ENCODE measurements at regions not wholly inside any gene's neighbourhood (a gene's known extent, or its start where the extent isn't known, plus 50 kb on each side); places are given as distances from the start of the nearest gene placed in this dataset.
"Not testable (repeated sequence)": the region's sequence is repeated elsewhere in the genome, so short reads cannot be mapped to it uniquely, and the experiment has no call there.

GRCh38 chr13:22855926-22856325, 324.9 kb upstream of the SGCG start:
- Histone ChIP-seq H3K18ac (ENCODE audit: insufficient read length, low read depth, low read length) (no peak overlapping the region), H2BK12ac (ENCODE audit: insufficient read length, low read depth, low read length) (no peak overlapping the region), H4K91ac (ENCODE audit: insufficient read length, low read depth, low read length) (no peak overlapping the region), H3K23ac (ENCODE audit: insufficient read length, low read depth, low read length) (no peak overlapping the region), H3K27me3 (ENCODE audit: insufficient read depth, low read length) (no peaks in the 10 kb centered on the region), H2AK5ac (ENCODE audit: insufficient read length, low read length) (no peak overlapping the region), H2AFZ (ENCODE audit: low read length) (no peak overlapping the region), H3K27ac (ENCODE audit: insufficient read length, low read depth, low read length) (no peak overlapping the region), H3K14ac (ENCODE audit: insufficient read depth, low read length) (no peak overlapping the region), H2BK20ac (ENCODE audit: low read depth, low read length, poor library complexity, severe bottlenecking) (no peak overlapping the region), H3K4me2 (ENCODE audit: insufficient read depth, insufficient read length, low read length) (no peak overlapping the region), H3K9ac (ENCODE audit: extremely low read depth, insufficient read length, low read length) (no peak overlapping the region), H3K9me3 (ENCODE audit: control insufficient read depth, low read depth, low read length) (no peaks in the 10 kb centered on the region), H3K23me2 (ENCODE audit: insufficient read length, low read depth, low read length, poor library complexity, severe bottlenecking) (no peaks in the 10 kb centered on the region), H3K79me1 (ENCODE audit: insufficient read depth, low read depth, low read length, poor library complexity, severe bottlenecking) (no peaks in the 10 kb centered on the region), H3K4ac (ENCODE audit: low read depth, low read length) (no peak overlapping the region), H3K79me2 (ENCODE audit: insufficient read depth, low read length) (no peaks in the 10 kb centered on the region), H3K56ac (ENCODE audit: insufficient read length, low read depth, low read length) (no peak overlapping the region), H2BK5ac (ENCODE audit: insufficient read length, low read length) (no peak overlapping the region), H4K20me1 (ENCODE audit: control insufficient read depth, insufficient read depth, insufficient read length) (no peaks in the 10 kb centered on the region), H2BK15ac (ENCODE audit: low read depth, low read length) (no peak overlapping the region), H4K8ac (replicated peaks; ENCODE audit: insufficient read length, low read depth, low read length) (no peak overlapping the region), H3T11ph (ENCODE audit: low read length) (no peak overlapping the region), H3K4me1 (ENCODE audit: insufficient read depth, low read length) (no peaks in the 10 kb centered on the region), H4K5ac (ENCODE audit: insufficient read length, low read depth, low read length) (no peak overlapping the region), H2BK120ac (ENCODE audit: low read depth, low read length, poor library complexity, severe bottlenecking) (no peak overlapping the region)
- H3K4me3 Mint-ChIP-seq, result no peak overlapping the region
- no peaks in the 10 kb centered on the region for H3K4me1 Mint-ChIP-seq
- peaks cover 7 to 13% of the 10 kb centered on the region in 2 experiments for H3K9me3 Mint-ChIP-seq
- no peak overlapping the region for H3K27ac Mint-ChIP-seq
- H3K36me3 Mint-ChIP-seq (ENCODE audit: insufficient read depth in 1 of 3, low read depth in 3 of 3), result peaks cover 0 to 9% (median 8%) of the 10 kb centered on the region in 3 experiments; a peak in 4 of 7 replicates
- WGBS (ENCODE audit: extremely low coverage, insufficient read length, low lambda C conversion rate), result no CpG with 5 or more reads among the region's 2 CpGs
- H3K27me3 Mint-ChIP-seq (ENCODE audit: low read depth), result no peaks in the 10 kb centered on the region
- TF ChIP-seq CTCF (conservative IDR thresholded peaks at IDR 0.05), result no peak
- DNase-seq, result no peak

GRCh38 chr13:22858980-22859379, 321.8 kb upstream of the SGCG start:
- H3K27ac ChIP-seq (ENCODE audit: insufficient read length, low read depth, low read length); H3K4me2 ChIP-seq (ENCODE audit: insufficient read depth, insufficient read length, low read length); H2BK120ac ChIP-seq (ENCODE audit: low read depth, low read length, poor library complexity, severe bottlenecking); H2BK5ac ChIP-seq (ENCODE audit: insufficient read length, low read length); H3K27me3 Mint-ChIP-seq (ENCODE audit: low read depth); H2BK12ac ChIP-seq (ENCODE audit: insufficient read length, low read depth, low read length); H2BK20ac ChIP-seq (ENCODE audit: low read depth, low read length, poor library complexity, severe bottlenecking); H3K27me3 ChIP-seq (ENCODE audit: insufficient read depth, low read length); H3K56ac ChIP-seq (ENCODE audit: insufficient read length, low read depth, low read length); DNase-seq; H4K5ac ChIP-seq (ENCODE audit: insufficient read length, low read depth, low read length); H3K79me1 ChIP-seq (ENCODE audit: insufficient read depth, low read depth, low read length, poor library complexity, severe bottlenecking); H4K91ac ChIP-seq (ENCODE audit: insufficient read length, low read depth, low read length); H2AK5ac ChIP-seq (ENCODE audit: insufficient read length, low read length); H3T11ph ChIP-seq (ENCODE audit: low read length); H3K4me3 Mint-ChIP-seq; H2BK15ac ChIP-seq (ENCODE audit: low read depth, low read length); H3K9me3 ChIP-seq (ENCODE audit: control insufficient read depth, low read depth, low read length); H3K23me2 ChIP-seq (ENCODE audit: insufficient read length, low read depth, low read length, poor library complexity, severe bottlenecking); H3K79me2 ChIP-seq (ENCODE audit: insufficient read depth, low read length); H3K36me3 Mint-ChIP-seq (ENCODE audit: insufficient read depth in 1 of 3, low read depth in 3 of 3); H3K27ac Mint-ChIP-seq; H3K4me1 ChIP-seq (ENCODE audit: insufficient read depth, low read length); H2AFZ ChIP-seq (ENCODE audit: low read length); H3K23ac ChIP-seq (ENCODE audit: insufficient read length, low read depth, low read length); H3K9ac ChIP-seq (ENCODE audit: extremely low read depth, insufficient read length, low read length); H4K8ac ChIP-seq (replicated peaks; ENCODE audit: insufficient read length, low read depth, low read length); H4K20me1 ChIP-seq (ENCODE audit: control insufficient read depth, insufficient read depth, insufficient read length); H3K4me1 Mint-ChIP-seq; H3K18ac ChIP-seq (ENCODE audit: insufficient read length, low read depth, low read length); H3K14ac ChIP-seq (ENCODE audit: insufficient read depth, low read length); H3K4ac ChIP-seq (ENCODE audit: low read depth, low read length): not testable (repeated sequence)
- WGBS (ENCODE audit: extremely low coverage, insufficient read length, low lambda C conversion rate), result no CpG with 5 or more reads among the region's 32 CpGs
- peaks cover 7 to 13% of the 10 kb centered on the region in 2 experiments for H3K9me3 Mint-ChIP-seq
